ENCODE measurements at regions not wholly inside any gene's neighbourhood (a gene's known extent, or its start where the extent isn't known, plus 50 kb on each side); places are given as distances from the start of the nearest gene placed in this dataset. TPM values are rescaled to one million over a fixed set of nuclear protein-coding genes. Genes with fewer than 3 reads are reported as not detected.

- ATAC-seq (no peak), DNase-seq (ENCODE audit: low read depth, low spot score) (no peak)
- TF ChIP-seq FOSL1 (IDR thresholded peaks at IDR 0.05; ENCODE audit: low read depth) (no peak), TCF7L2 (IDR thresholded peaks at IDR 0.05; ENCODE audit: borderline replicate concordance, extremely low read depth, insufficient read depth, insufficient read length) (no peak), ELF1 (IDR thresholded peaks at IDR 0.05; ENCODE audit: borderline replicate concordance, low read depth) (no peak), EGR1 (IDR thresholded peaks at IDR 0.05; ENCODE audit: low read depth) (no peak), ATF3 (IDR thresholded peaks at IDR 0.05) (no peak), SIN3A (IDR thresholded peaks at IDR 0.05; ENCODE audit: low read depth) (no peak), ZFX (IDR thresholded peaks at IDR 0.05) (no peak)
- CTCF ChIA-PET: no interaction called here
- Histone ChIP-seq H3K9ac (ENCODE audit: low read length) (no peak overlapping the region), H3K9me2 (ENCODE audit: insufficient read depth) (no peaks in the 10 kb centered on the region), H3K9me3 (ENCODE audit: control insufficient read depth in 1 of 2, insufficient read depth in 1 of 2, low read depth in 1 of 2, low read length in 2 of 2) (peaks cover 14 to 17% of the 10 kb centered on the region in 2 experiments; a peak in 3 of 4 replicates), H4K20me1 (ENCODE audit: insufficient read depth) (no peaks in the 10 kb centered on the region), H3K36me3 (ENCODE audit: control insufficient read depth in 1 of 2, insufficient read depth in 2 of 2, low read length in 2 of 2) (no peaks in the 10 kb centered on the region), H2AFZ (ENCODE audit: low read depth, low read length, poor library complexity, severe bottlenecking) (no peak overlapping the region), H3K4me1 (ENCODE audit: control insufficient read depth in 1 of 2, insufficient read depth in 2 of 2, low read length in 2 of 2) (no peaks in the 10 kb centered on the region), H3K79me2 (ENCODE audit: insufficient read depth, low read length) (no peaks in the 10 kb centered on the region), H3K27me3 (ENCODE audit: insufficient read depth, low read length) (no peaks in the 10 kb centered on the region), H3K27ac (ENCODE audit: low read depth, low read length) (no peak overlapping the region), H3K4me2 (ENCODE audit: low read length) (no peak overlapping the region), H3K4me3 (replicated peaks in 1 of 2; ENCODE audit: low read depth in 1 of 2, low read length in 2 of 2) (no peak overlapping the region)
- POLR2A ChIA-PET: no interaction called here
- intact Hi-C loops (cut with micrococcal nuclease): loop anchor here (10.0 kb wide), 1 partner anchor 102 kb away; no protein-coding TSS in a partner anchor
- RAD21 ChIA-PET (ENCODE audit: low non-redundant PET in 1 of 2, low total read pairs in 2 of 2, uncharacterized antibody in 2 of 2, unreplicated experiment in 2 of 2): no interaction called here
- BruUV-seq (replicated peaks): no TSS peak
Observed at GRCh38 chr21:20946701-20947100, 51.5 kb upstream of the NCAM2 start.

Small RNA genes lying in the stretch of these regions (microRNA-seq; reads per million reads assigned to microRNA genes)
- not detected for gene MIR548X (ENCODE audit: borderline number of aligned reads)

Measured in HCT116 (cell line).